Cardiac fibroblast (primary cell): ENCODE measurements at regions not wholly inside any gene's neighbourhood (a gene's known extent, or its start where the extent isn't known, plus 50 kb on each side); places are given as distances from the start of the nearest gene placed in this dataset.

ENCODE experiments used
- DNase-seq, 2 donors: peaks; one replicate each; pipeline versions ENCODE4 v3.0.0 to v3.0.0-alpha.2; 2010; ENCODE audit warnings: low read depth in 2 of 2
- H3K4me3 ChIP-seq, 2 donors: replicated peaks in 1 of 2; 1 replicate in 1 of 2; 2 replicates in 1 of 2; pipeline ENCODE4 v1.5.1; 2011; ENCODE audit warnings: low read depth in 2 of 2, low read length in 2 of 2, mild to moderate bottlenecking in 2 of 2, moderate library complexity in 1 of 2
- TF ChIP-seq, protein P1 (sequence below): IDR thresholded peaks from one replicate; pipeline ENCODE4 v1.5.1; 2011; ENCODE audit warnings: low read depth, mild to moderate bottlenecking, low read length, inconsistent platforms

DNA sequence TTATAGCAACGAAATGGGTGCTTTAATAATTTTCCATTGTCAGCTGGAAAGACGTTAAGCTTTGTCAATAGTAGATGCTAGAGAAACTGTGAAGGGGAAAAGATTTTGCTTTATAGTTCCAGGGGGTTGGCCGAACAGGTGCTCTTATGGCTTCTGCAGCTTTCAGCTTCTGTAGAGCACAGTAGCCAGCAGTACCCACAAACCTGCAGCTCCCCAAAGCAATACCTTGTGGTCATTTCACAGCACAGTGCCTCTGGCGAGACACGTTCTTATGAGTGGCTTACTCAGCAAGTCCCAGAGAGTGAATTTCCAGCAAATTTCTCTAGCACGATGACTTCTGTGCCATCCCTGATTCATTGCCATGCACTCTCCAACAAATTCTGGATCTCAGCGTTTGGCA lies 416.3 kb upstream of the ATP2B1 start:
- H3K4me3 ChIP-seq, result no peak overlapping the region
- TF ChIP-seq, protein P1, sequence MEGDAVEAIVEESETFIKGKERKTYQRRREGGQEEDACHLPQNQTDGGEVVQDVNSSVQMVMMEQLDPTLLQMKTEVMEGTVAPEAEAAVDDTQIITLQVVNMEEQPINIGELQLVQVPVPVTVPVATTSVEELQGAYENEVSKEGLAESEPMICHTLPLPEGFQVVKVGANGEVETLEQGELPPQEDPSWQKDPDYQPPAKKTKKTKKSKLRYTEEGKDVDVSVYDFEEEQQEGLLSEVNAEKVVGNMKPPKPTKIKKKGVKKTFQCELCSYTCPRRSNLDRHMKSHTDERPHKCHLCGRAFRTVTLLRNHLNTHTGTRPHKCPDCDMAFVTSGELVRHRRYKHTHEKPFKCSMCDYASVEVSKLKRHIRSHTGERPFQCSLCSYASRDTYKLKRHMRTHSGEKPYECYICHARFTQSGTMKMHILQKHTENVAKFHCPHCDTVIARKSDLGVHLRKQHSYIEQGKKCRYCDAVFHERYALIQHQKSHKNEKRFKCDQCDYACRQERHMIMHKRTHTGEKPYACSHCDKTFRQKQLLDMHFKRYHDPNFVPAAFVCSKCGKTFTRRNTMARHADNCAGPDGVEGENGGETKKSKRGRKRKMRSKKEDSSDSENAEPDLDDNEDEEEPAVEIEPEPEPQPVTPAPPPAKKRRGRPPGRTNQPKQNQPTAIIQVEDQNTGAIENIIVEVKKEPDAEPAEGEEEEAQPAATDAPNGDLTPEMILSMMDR, result no peak
- no peak for DNase-seq

DNA sequence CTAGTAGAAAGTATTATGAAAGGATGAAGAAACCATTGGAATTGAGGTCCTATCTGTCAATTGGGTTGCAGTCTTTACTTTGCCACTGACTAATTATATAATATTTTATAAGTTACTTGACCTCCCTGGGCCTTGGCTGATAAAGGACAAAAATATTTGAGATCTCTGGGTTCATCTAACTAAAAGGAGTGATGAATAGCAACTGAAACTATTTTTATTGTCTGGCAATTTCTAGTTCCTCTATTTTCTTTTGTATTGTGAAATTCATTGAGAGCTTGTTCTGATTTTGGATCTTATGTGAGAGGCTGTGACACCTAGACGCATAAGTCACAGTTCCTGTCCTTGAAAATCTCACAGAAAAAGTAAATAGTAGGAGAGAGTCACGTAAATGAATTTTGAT lies 415.7 kb upstream of the ATP2B1 start:
- no peak overlapping the region for H3K4me3 ChIP-seq
- TF ChIP-seq, protein P1, result no peak
- DNase-seq, result peak in 1 of 2 donors; percentile 26

DNA sequence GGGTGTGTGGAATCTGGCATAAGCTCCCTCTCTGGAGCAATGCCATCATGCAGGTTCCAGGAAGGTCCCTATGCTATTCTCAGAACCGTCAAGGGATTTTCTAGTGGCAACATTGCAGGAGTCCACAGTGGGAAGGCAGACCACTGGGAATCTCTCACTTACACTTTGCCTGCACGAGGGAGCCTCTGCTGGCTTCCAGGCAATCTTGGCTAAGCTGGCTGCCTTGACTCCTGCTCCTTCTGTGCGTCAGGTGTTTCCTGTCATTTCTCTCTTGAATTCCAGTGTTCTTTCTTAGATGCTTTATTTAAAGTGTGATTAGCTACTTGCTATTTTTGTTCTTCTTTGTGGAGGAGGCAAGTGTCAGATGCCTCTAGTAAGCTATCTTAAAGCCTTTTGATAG lies 414.0 kb upstream of the ATP2B1 start:
- H3K4me3 ChIP-seq, result no peak overlapping the region
- TF ChIP-seq, protein P1, result no peak
- no peak for DNase-seq

DNA sequence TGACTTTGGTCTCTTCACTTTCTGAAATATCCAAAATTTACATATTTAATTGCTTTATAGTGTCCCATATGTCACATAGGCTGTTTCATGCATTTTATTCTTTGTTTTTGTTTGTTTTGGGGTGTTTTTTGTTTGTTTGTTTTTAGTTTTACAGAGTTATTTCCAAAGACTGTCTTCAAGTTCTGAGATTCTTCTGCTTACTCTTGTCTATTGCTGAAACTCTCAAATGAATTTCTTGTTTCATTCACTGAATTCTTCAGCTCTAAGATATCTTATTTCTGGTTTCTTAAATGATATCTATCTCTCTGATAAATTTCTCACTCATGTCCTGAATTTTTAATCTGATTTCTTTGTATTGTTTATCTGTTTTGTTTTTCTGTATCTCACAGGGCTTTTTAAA lies 412.0 kb upstream of the ATP2B1 start:
- H3K4me3 ChIP-seq, result no peak overlapping the region
- TF ChIP-seq, protein P1, result no peak
- DNase-seq, result no peak

DNA sequence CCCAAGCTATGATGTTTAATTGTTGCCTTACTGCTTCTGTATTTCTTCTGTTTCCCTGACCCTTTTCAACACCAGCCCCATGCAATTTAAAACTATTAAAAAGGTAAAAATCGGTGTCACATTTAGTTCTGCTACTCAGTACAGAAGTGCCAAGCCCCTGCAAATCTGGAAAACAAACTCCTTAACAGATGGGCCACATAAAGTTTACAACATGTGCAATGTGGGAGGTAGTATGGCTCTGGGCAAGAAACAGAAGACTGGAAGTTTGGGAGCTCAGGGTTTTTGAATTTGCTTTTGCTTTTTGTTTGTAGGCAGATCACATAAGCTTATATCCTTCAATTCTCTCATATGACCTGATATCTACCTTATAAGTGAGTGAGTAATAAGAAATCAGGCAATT lies 404.0 kb upstream of the ATP2B1 start:
- no peak overlapping the region for H3K4me3 ChIP-seq
- no peak for DNase-seq
- TF ChIP-seq, protein P1, result no peak

DNA sequence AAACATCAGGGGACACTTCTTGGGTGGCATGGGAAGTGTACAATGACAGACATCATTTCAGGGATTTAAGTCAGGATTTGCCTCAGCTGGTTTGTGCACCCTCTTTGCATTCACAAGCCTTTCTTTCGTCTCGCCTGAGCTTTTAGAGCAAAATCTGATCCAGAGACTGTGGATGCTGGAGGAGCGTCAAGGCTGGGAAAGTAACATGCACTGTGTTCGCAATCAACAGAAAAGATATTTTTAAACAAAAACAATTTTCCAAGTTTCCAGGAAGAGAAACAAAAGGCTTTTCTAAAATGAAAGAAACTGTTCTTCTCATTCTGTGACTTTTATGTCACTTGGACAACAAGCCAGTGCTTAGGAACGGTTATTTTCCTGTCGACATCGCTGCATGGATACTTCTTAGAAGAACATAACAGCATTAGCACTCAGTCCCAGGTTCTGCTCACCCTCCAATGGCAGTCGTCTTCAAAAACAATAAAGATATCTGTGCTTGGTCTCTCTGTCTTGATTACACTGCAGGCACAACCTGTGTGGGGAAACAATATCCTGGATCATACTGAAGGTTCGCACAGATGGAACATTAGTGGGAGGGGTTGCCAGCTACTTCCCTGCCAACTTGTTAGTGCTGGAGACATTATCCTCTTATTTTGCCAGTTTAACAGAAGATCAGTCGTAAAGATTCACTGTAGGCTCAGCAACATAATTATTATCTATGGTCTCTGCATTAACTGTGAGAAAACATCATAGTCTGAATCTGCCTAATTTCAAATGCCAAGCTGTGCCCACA lies 403.3 kb upstream of the ATP2B1 start:
- TF ChIP-seq, protein P1, result no peak
- no peak for DNase-seq
- H3K4me3 ChIP-seq, result no peak overlapping the region

DNA sequence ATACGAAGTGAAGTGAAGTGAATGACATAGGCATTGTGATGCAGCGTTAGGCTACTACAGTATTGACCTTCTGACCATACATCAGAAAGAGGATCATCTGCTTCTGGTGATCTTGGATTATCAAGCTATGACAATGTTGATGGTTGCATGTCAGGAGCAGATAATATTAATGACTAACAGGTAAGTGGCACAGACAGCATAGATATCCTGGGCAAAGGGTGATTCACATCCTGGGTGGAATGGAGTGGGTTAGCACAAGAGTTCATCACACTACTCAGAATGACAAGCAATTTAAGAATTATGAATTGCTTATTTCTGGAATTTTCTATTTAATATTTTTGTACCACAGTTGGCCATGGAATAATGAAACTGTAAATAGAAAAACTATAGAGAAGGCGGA lies 397.9 kb upstream of the ATP2B1 start:
- TF ChIP-seq, protein P1, result no peak
- H3K4me3 ChIP-seq, result no peak overlapping the region
- peak in 1 of 2 donors; percentile 11 for DNase-seq
